ENCODE measurements at regions not wholly inside any gene's neighbourhood (a gene's known extent, or its start where the extent isn't known, plus 50 kb on each side); places are given as distances from the start of the nearest gene placed in this dataset.

DNA sequence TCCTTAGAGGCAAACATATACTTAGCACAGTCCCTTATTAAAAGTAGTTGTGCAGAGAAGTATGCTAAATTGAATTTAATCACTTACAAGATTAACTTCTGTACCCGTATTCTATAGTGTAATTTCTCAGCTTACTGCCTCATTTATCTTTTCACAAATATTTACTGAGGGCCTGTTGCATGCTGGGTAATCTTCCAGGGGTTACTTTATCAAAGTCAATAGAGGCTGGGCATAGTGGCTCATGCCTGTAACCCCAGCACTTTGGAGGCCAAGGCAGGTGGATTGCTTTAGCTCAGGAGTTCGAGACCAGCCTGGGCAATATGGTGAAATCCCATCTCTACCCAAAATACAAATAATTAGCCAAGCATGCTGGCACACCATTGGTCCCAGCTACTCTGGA, 111.7 kb upstream of the RAB27B start:
- TF ChIP-seq, protein P1, sequence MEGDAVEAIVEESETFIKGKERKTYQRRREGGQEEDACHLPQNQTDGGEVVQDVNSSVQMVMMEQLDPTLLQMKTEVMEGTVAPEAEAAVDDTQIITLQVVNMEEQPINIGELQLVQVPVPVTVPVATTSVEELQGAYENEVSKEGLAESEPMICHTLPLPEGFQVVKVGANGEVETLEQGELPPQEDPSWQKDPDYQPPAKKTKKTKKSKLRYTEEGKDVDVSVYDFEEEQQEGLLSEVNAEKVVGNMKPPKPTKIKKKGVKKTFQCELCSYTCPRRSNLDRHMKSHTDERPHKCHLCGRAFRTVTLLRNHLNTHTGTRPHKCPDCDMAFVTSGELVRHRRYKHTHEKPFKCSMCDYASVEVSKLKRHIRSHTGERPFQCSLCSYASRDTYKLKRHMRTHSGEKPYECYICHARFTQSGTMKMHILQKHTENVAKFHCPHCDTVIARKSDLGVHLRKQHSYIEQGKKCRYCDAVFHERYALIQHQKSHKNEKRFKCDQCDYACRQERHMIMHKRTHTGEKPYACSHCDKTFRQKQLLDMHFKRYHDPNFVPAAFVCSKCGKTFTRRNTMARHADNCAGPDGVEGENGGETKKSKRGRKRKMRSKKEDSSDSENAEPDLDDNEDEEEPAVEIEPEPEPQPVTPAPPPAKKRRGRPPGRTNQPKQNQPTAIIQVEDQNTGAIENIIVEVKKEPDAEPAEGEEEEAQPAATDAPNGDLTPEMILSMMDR (IDR thresholded peaks at IDR 0.05; ENCODE audit: low read depth, low read length): no peak
- no peak overlapping the region for H3K4me3 ChIP-seq (ENCODE audit: low read depth, low read length)

DNA sequence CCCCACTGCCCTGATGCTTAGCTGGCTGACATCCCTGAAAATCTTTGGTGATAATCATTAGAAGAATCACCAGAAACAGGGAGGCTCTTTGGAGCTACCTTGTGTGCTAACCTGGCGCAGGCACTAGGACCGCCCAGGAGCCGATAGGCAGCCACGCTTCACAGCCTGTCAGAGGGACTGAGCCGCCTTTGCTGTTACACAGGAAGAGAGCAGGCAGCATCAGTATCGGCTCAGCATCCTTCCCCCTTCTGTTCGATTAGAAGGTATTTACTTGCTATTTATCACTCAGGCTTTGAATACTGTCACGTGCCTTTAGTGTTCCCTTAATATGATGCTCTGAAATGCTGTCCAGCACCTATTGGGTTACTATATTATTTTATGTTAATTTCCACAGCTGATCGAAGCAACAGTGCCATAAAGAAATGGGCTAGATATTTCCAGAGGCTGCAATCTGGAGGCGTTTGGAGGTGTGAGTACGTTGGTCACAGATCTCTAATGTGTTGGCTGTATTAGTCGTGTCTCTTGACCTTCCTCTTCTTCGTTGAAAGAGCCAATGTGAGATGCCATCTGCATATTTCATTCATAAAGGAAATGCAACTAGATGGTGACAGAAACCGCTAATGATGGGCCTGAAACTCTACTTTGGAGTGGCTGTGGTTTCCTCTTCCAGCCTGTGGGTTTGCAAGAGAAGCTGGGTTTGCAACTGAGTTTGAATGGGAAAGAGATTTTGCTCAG, 110.4 kb upstream of the RAB27B start:
- TF ChIP-seq, protein P1 (IDR thresholded peaks at IDR 0.05; ENCODE audit: low read depth, low read length): no peak
- H3K4me3 ChIP-seq (ENCODE audit: low read depth, low read length): peak overlapping the region; percentile 0; the same call in 1 of the 2 replicates

DNA sequence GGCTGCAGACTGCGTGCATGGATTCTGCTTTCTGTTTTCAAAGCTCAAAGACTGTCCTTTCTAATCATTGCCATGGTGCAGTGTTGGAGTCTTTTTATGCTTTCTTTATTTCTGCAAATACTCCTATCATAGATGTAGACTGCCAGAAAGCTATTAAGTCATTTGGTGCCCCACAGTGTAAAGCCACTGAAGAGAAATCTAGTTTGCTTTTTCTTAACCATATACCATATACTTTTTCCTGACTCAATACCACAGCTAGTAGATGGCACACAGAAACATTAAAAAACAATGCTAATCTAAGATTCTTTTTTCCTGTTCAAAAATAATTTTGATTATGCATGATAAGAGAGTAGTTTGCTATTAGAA, 109.9 kb upstream of the RAB27B start:
- no peak overlapping the region for H3K4me3 ChIP-seq (ENCODE audit: low read depth, low read length)
- TF ChIP-seq, protein P1 (IDR thresholded peaks at IDR 0.05; ENCODE audit: low read depth, low read length): no peak

DNA sequence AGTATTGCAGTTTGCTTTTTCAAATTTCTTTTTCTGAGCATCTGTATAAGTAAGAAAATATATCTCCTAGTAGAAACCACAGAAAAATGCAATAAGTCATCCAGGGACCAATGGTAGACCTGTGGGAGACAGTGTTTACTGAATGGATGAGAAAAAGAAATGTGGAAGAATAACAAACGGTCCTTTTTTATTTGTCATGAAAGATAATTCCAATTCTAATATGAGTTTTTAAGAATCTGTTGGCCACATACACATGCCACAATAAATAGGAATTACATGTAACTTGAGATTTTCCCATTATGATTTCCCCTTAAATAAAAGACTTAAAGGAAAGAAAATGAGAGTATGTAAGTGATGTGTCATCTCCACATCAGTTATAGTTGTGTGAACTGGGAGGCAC, 107.7 kb upstream of the RAB27B start:
- H3K4me3 ChIP-seq (ENCODE audit: low read depth, low read length): no peak overlapping the region
- TF ChIP-seq, protein P1 (IDR thresholded peaks at IDR 0.05; ENCODE audit: low read depth, low read length): no peak

DNA sequence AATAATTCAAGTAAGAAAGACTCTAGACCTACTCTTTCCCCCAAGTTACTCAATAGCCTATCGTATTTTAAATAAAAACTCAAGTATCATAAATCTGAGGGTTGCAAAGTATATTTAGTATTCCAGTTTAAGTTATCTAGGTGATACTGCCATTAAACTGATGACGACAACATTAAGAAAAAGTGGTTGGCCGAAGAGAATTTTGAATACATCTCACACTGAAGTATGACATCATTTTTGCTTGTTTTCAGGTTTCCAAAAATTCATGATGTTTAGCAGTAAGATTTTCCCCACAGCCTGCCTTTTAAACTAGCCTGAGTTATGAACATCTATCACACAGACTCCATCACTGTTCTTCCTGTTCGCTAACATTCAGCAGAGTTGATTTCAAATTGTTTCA, 102.1 kb upstream of the RAB27B start:
- H3K4me3 ChIP-seq (ENCODE audit: low read depth, low read length): no peak overlapping the region
- TF ChIP-seq, protein P1 (IDR thresholded peaks at IDR 0.05; ENCODE audit: low read depth, low read length): no peak

DNA sequence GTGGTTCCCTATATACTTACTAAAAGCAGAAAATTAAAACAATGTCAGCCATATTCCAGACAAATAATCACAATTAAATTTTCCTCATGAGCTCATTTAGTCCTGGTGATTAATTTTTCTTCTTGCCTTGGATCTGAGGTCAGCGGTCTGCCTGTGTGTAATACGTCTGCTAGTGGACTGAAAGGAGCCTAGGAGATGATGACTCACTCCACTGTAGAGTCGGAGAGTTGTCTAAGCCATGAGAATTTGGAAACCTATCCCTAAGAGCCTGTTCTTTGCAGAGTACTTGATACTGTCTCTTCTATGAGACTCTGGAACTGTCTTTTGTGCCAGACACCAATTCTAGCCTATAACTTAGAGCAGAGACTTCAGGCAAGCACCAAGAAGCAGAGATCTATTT, 94.2 kb upstream of the RAB27B start:
- no peak overlapping the region for H3K4me3 ChIP-seq (ENCODE audit: low read depth, low read length)
- TF ChIP-seq, protein P1 (IDR thresholded peaks at IDR 0.05; ENCODE audit: low read depth, low read length): no peak

DNA sequence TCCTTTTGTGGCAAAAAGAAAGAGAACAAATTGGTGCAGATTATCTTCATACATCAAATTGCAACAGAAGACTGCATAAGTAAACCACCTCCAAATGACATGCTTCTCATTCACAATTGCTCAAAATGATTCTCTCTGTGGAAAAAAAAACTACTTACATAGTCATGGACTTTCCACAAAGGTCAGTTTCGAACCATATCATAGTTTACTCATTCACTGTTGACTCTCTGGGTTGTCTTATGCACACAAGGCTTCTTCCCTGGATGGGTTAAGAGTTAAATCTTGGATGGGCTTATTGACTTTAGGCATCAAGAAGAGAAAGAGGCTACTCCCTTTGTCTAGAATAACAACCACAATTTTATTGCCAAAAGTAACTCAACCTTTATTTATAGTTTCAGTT, 91.3 kb upstream of the RAB27B start:
- TF ChIP-seq, protein P1 (IDR thresholded peaks at IDR 0.05; ENCODE audit: low read depth, low read length): no peak

More for the DNA sequence above, 91.3 kb upstream of the RAB27B start:
- no peak overlapping the region for H3K4me3 ChIP-seq (ENCODE audit: low read depth, low read length)

All from WI38 (cell line).